Spleen (tissue), 7 donors: ENCODE measurements at regions not wholly inside any gene's neighbourhood (a gene's known extent, or its start where the extent isn't known, plus 50 kb on each side); places are given as distances from the start of the nearest gene placed in this dataset.

Source experiments
- POLR2A ChIP-seq, 3 donors: fragments of 450-650 bp; IDR thresholded peaks; one replicate each; pipeline ENCODE4 v1.5.1; 2017; ENCODE audit warnings: antibody characterized with exemption in 3 of 3, mild to moderate bottlenecking in 1 of 3
- TF ChIP-seq, protein P1 (sequence below), 11 experiments: fragments of 200-600 bp in 7 of 11; fragments of 450-650 bp in 4 of 11; sonication (generic) in 4 of 11; IDR thresholded peaks in 8 of 11; conservative IDR thresholded peaks in 3 of 11; 1 replicate in 7 of 11; 2 replicates in 4 of 11; pipeline versions ENCODE4 v1.4.0 to v1.8.0; 2016 to 2021; ENCODE audit warnings: antibody characterized with exemption in 11 of 11, inconsistent platforms in 4 of 11, mild to moderate bottlenecking in 1 of 11
- donor health status: DM: no; HTN: no; CAD: no; lungs with moderate emphysema.
- donor health status: DM: no; HTN: no; CAD: no.
- donor health status: DM: no; HTN: no; CAD: no.

- no peak for TF ChIP-seq POLR2A (IDR thresholded peaks at IDR 0.05)
- TF ChIP-seq, protein P1, sequence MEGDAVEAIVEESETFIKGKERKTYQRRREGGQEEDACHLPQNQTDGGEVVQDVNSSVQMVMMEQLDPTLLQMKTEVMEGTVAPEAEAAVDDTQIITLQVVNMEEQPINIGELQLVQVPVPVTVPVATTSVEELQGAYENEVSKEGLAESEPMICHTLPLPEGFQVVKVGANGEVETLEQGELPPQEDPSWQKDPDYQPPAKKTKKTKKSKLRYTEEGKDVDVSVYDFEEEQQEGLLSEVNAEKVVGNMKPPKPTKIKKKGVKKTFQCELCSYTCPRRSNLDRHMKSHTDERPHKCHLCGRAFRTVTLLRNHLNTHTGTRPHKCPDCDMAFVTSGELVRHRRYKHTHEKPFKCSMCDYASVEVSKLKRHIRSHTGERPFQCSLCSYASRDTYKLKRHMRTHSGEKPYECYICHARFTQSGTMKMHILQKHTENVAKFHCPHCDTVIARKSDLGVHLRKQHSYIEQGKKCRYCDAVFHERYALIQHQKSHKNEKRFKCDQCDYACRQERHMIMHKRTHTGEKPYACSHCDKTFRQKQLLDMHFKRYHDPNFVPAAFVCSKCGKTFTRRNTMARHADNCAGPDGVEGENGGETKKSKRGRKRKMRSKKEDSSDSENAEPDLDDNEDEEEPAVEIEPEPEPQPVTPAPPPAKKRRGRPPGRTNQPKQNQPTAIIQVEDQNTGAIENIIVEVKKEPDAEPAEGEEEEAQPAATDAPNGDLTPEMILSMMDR (IDR thresholded peaks at IDR 0.05 in 8 of 11, conservative IDR thresholded peaks at IDR 0.05 in 3 of 11): no peak
These were observed 84.9 kb upstream of the ACP3 start for GRCh38 chr3:132232231-132232792.
